DOHH2 (cell line): ENCODE measurements at regions not wholly inside any gene's neighbourhood (a gene's known extent, or its start where the extent isn't known, plus 50 kb on each side); places are given as distances from the start of the nearest gene placed in this dataset.

ENCODE experiments used
- EZH2phosphoT487 ChIP-seq: fragments of 200-600 bp; sonication (generic); IDR thresholded peaks from 2 replicates; pipeline ENCODE4 v1.6.1; 2017; ENCODE audit warnings: borderline replicate concordance, mild to moderate bottlenecking, antibody characterized with exemption, low read length, moderate library complexity, mixed read lengths
- TF ChIP-seq, protein P1 (sequence below): fragments of 200-600 bp; sonication (generic); IDR thresholded peaks from one replicate; pipeline ENCODE4 v1.5.1; 2014; ENCODE audit warnings: antibody characterized with exemption, mild to moderate bottlenecking, low read depth, low read length; ENCODE audit not compliant: poor library complexity, severe bottlenecking

- TF ChIP-seq, protein P1, sequence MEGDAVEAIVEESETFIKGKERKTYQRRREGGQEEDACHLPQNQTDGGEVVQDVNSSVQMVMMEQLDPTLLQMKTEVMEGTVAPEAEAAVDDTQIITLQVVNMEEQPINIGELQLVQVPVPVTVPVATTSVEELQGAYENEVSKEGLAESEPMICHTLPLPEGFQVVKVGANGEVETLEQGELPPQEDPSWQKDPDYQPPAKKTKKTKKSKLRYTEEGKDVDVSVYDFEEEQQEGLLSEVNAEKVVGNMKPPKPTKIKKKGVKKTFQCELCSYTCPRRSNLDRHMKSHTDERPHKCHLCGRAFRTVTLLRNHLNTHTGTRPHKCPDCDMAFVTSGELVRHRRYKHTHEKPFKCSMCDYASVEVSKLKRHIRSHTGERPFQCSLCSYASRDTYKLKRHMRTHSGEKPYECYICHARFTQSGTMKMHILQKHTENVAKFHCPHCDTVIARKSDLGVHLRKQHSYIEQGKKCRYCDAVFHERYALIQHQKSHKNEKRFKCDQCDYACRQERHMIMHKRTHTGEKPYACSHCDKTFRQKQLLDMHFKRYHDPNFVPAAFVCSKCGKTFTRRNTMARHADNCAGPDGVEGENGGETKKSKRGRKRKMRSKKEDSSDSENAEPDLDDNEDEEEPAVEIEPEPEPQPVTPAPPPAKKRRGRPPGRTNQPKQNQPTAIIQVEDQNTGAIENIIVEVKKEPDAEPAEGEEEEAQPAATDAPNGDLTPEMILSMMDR, result no peak
- TF ChIP-seq EZH2phosphoT487, result no peak
Measured at GRCh38 chr12:5232826-5233500, 189.3 kb downstream of the KCNA5 start.
